PC-3 (cell line): ENCODE measurements at regions not wholly inside any gene's neighbourhood (a gene's known extent, or its start where the extent isn't known, plus 50 kb on each side); places are given as distances from the start of the nearest gene placed in this dataset.

Source experiments
- ATAC-seq: fragments of 200-7000 bp; cut with Tn5 transposase; 2 replicates; pipeline ENCODE4 v1.9.1; 2020; ENCODE audit warnings: mild to moderate bottlenecking, moderate library complexity
- BruUV-seq: library from RNA; stranded (reverse); fragments of 400-500 nt; replicated peaks from 2 replicates; lab custom pipeline; 2021; lab: Mats Ljungman, UMichigan
- CTCF ChIA-PET: fragments of 300-600 bp; sonication (Branson Sonifier 250); formaldehyde crosslinking; loops from one replicate; lab custom pipeline; 2022; ENCODE audit warnings: antibody characterized with exemption; lab: Charles Lee
- POLR2A ChIA-PET: fragments of 300-600 bp; sonication (Branson Sonifier 250); formaldehyde crosslinking; loops from one replicate; lab custom pipeline; 2022; ENCODE audit warnings: antibody characterized with exemption; ENCODE audit not compliant: unreplicated experiment; lab: Charles Lee
- DNase-seq: peaks from one replicate; pipeline ENCODE4 v3.0.0-alpha.2; 2015
- H2AFZ ChIP-seq: fragments of 300-600 bp; sonication (generic); 2 replicates; pipeline ENCODE4 v1.6.0; 2016; ENCODE audit warnings: antibody characterized with exemption, low read length
- H3F3A ChIP-seq: fragments of 300-600 bp; sonication (generic); one replicate; pipeline ENCODE4 v1.6.0; 2017; ENCODE audit warnings: antibody characterized with exemption, low read length, control low read depth, mild to moderate bottlenecking; ENCODE audit not compliant: unreplicated experiment
- H3K27ac ChIP-seq: fragments of 300-600 bp; sonication (generic); 2 replicates; pipeline ENCODE4 v1.5.1; 2016; ENCODE audit warnings: mild to moderate bottlenecking, low read length
- H3K27me3 ChIP-seq: fragments of 300-600 bp; sonication (generic); 2 replicates; pipeline ENCODE4 v1.6.1; 2016; ENCODE audit warnings: low read length, mixed read lengths
- H3K36me3 ChIP-seq: fragments of 300-600 bp; sonication (generic); 2 replicates; pipeline ENCODE4 v1.6.1; 2016; ENCODE audit warnings: low read depth, mixed run types, low read length, mixed read lengths
- H3K4me1 ChIP-seq: fragments of 300-600 bp; sonication (generic); 2 replicates; pipeline ENCODE4 v1.5.1; 2016; ENCODE audit warnings: low read length; ENCODE audit not compliant: insufficient read depth
- H3K4me2 ChIP-seq: fragments of 300-600 bp; sonication (generic); 2 replicates; pipeline ENCODE4 v1.6.0; 2016; ENCODE audit warnings: low read length
- H3K4me3 ChIP-seq: fragments of 300-600 bp; sonication (generic); 2 replicates; pipeline ENCODE4 v1.5.1; 2016; ENCODE audit warnings: mild to moderate bottlenecking, low read length, mixed read lengths
- H3K79me2 ChIP-seq: fragments of 300-600 bp; sonication (generic); 2 replicates; pipeline ENCODE4 v1.6.1; 2017; ENCODE audit warnings: low read length, mixed read lengths
- H3K9ac ChIP-seq: fragments of 300-600 bp; sonication (generic); 2 replicates; pipeline ENCODE4 v1.6.0; 2016; ENCODE audit warnings: mild to moderate bottlenecking, low read length
- H3K9me2 ChIP-seq: fragments of 300-600 bp; sonication (generic); replicated peaks from 2 replicates; pipeline ENCODE4 v1.6.1; 2016; ENCODE audit warnings: mixed run types, low read length, mixed read lengths
- H3K9me3 ChIP-seq: fragments of 300-600 bp; sonication (generic); 2 replicates; pipeline ENCODE4 v1.6.1; 2016; ENCODE audit warnings: low read length, mixed read lengths
- H4K20me1 ChIP-seq: fragments of 300-600 bp; sonication (generic); 2 replicates; pipeline ENCODE4 v1.6.1; 2016; ENCODE audit warnings: low read length, mixed read lengths
- CTCF ChIP-seq: fragments of 300-600 bp; sonication (generic); conservative IDR thresholded peaks from 2 replicates; pipeline ENCODE4 v1.5.1; 2017; ENCODE audit warnings: antibody characterized with exemption, low read depth, mild to moderate bottlenecking, low read length
- EZH2 ChIP-seq: fragments of 300-600 bp; sonication (generic); IDR thresholded peaks from one replicate; pipeline ENCODE4 v1.6.1; 2017; ENCODE audit warnings: antibody characterized with exemption, mild to moderate bottlenecking, low read length; ENCODE audit not compliant: unreplicated experiment
- EZH2phosphoT487 ChIP-seq: fragments of 300-600 bp; sonication (generic); IDR thresholded peaks from 2 replicates; pipeline ENCODE4 v1.6.1; 2018; ENCODE audit warnings: mild to moderate bottlenecking, antibody characterized with exemption, low read length, borderline replicate concordance
- intact Hi-C: fragments of 100-400 bp; cut with micrococcal nuclease; formaldehyde crosslinking; loops from 2 replicates; pipeline ENCODE4 v1.9.0; 2023

GRCh38 chr17:37801171-37801570, 56.3 kb upstream of the HNF1B start:
- intact Hi-C loops, result no loop called here
- Histone ChIP-seq H3K36me3 (no peaks in the 10 kb centered on the region), H2AFZ (no peak overlapping the region), H3K79me2 (no peaks in the 10 kb centered on the region), H3K4me3 (no peak overlapping the region), H3K9me3 (no peaks in the 10 kb centered on the region), H4K20me1 (no peaks in the 10 kb centered on the region), H3K27ac (no peak overlapping the region), H3K9me2 (no peaks in the 10 kb centered on the region), H3K27me3 (no peaks in the 10 kb centered on the region), H3K4me2 (no peak overlapping the region), H3F3A (no peaks in the 10 kb centered on the region), H3K9ac (no peak overlapping the region), H3K4me1 (no peaks in the 10 kb centered on the region)
- ChIA-PET POLR2A (no interaction called here), CTCF (no interaction called here)
- no TSS peak for BruUV-seq
- DNase-seq (no peak), ATAC-seq (no peak)
- TF ChIP-seq CTCF, result no peak
- no peak for TF ChIP-seq EZH2phosphoT487
- no peak for TF ChIP-seq EZH2

GRCh38 chr17:37797206-37797605, 52.3 kb upstream of the HNF1B start:
- H3K4me2 ChIP-seq, result no peak overlapping the region
- CTCF ChIA-PET, result no interaction called here
- POLR2A ChIA-PET, result no interaction called here
- no peaks in the 10 kb centered on the region for H3K79me2 ChIP-seq
- DNase-seq (no peak), ATAC-seq (no peak)
- no peaks in the 10 kb centered on the region for H3K9me3 ChIP-seq
- H3K4me3 ChIP-seq, result no peak overlapping the region
- BruUV-seq, result no TSS peak
- H3K27ac ChIP-seq, result no peak overlapping the region
- TF ChIP-seq EZH2phosphoT487 (no peak), EZH2 (no peak)
- no peak overlapping the region for H2AFZ ChIP-seq
- H3K4me1 ChIP-seq, result no peaks in the 10 kb centered on the region
- no peaks in the 10 kb centered on the region for H3K27me3 ChIP-seq
- intact Hi-C loops, result no loop called here
- H3K9ac ChIP-seq, result no peak overlapping the region
- H3K9me2 ChIP-seq, result no peaks in the 10 kb centered on the region
- no peaks in the 10 kb centered on the region for H3K36me3 ChIP-seq
- no peaks in the 10 kb centered on the region for H3F3A ChIP-seq
- H4K20me1 ChIP-seq, result no peaks in the 10 kb centered on the region

GRCh38 chr17:37796076-37796475, 51.2 kb upstream of the HNF1B start:
- DNase-seq (no peak), ATAC-seq (no peak)
- H3K27me3 ChIP-seq, result 0 out of 2 replicates have a peak, but pooled peaks cover 7% of the 10 kb centered on the region
- H3K4me3 ChIP-seq, result no peak overlapping the region
- no peak overlapping the region for H3K27ac ChIP-seq
- no peaks in the 10 kb centered on the region for H3K9me2 ChIP-seq
- ChIA-PET POLR2A (no interaction called here), CTCF (no interaction called here)
- no peaks in the 10 kb centered on the region for H3F3A ChIP-seq
- no TSS peak for BruUV-seq
- H3K79me2 ChIP-seq, result no peaks in the 10 kb centered on the region
- H3K4me1 ChIP-seq, result no peaks in the 10 kb centered on the region
- no peaks in the 10 kb centered on the region for H4K20me1 ChIP-seq
- TF ChIP-seq CTCF, result no peak
- no peak for TF ChIP-seq EZH2
- TF ChIP-seq EZH2phosphoT487, result no peak
- H3K36me3 ChIP-seq, result no peaks in the 10 kb centered on the region
- intact Hi-C loops, result no loop called here
- H3K4me2 ChIP-seq, result no peak overlapping the region
- no peak overlapping the region for H3K9ac ChIP-seq
- no peak overlapping the region for H2AFZ ChIP-seq
- H3K9me3 ChIP-seq, result no peaks in the 10 kb centered on the region
